ENCODE measurements at regions not wholly inside any gene's neighbourhood (a gene's known extent, or its start where the extent isn't known, plus 50 kb on each side); places are given as distances from the start of the nearest gene placed in this dataset.

- H3K4me3 ChIP-seq (ENCODE audit: low read depth, poor library complexity, severe bottlenecking): no peak overlapping the region
- intact Hi-C loops (cut with DNase I; ENCODE audit: low total_unique reads): no loop called here
- WGBS, 2 donors: 45 to 57% methylated on average over 3 of the region's 3 CpGs
- DNase-seq (ENCODE audit: low spot score in 2 of 2): peak in 1 of 2 donors; percentile 18
- no peak for TF ChIP-seq POLR2A (IDR thresholded peaks at IDR 0.05)
- no peak for TF ChIP-seq CTCF (IDR thresholded peaks at IDR 0.05)
Observed at GRCh38 chr5:176180781-176181180, 57.4 kb upstream of the SIMC1 start.

GRCh38 chr5:176181271-176181855, 56.9 kb upstream of the SIMC1 start:
- intact Hi-C loops (cut with DNase I; ENCODE audit: low total_unique reads): no loop called here
- DNase-seq (ENCODE audit: low spot score in 2 of 2): peak in 1 of 2 donors; percentile 49
- WGBS, 2 donors: 69 to 79% methylated on average over 7 of the region's 7 CpGs
- H3K4me3 ChIP-seq (ENCODE audit: low read depth, poor library complexity, severe bottlenecking): no peak overlapping the region
- TF ChIP-seq POLR2A (IDR thresholded peaks at IDR 0.05) (no peak), CTCF (IDR thresholded peaks at IDR 0.05) (no peak)

GRCh38 chr5:176183321-176184074, 54.7 kb upstream of the SIMC1 start:
- 79% methylated on average over 16 of the region's 16 CpGs for WGBS, 2 donors
- DNase-seq (ENCODE audit: low spot score in 2 of 2): peak in 1 of 2 donors; percentile 82
- H3K4me3 ChIP-seq (ENCODE audit: low read depth, poor library complexity, severe bottlenecking): no peak overlapping the region
- intact Hi-C loops (cut with DNase I; ENCODE audit: low total_unique reads): no loop called here
- TF ChIP-seq POLR2A (IDR thresholded peaks at IDR 0.05) (no peak), CTCF (IDR thresholded peaks at IDR 0.05) (no peak)

GRCh38 chr5:176184608-176185132, 53.6 kb upstream of the SIMC1 start:
- intact Hi-C loops (cut with DNase I; ENCODE audit: low total_unique reads): no loop called here
- TF ChIP-seq CTCF (IDR thresholded peaks at IDR 0.05) (no peak), POLR2A (IDR thresholded peaks at IDR 0.05) (no peak)
- WGBS, 2 donors: 73 to 89% methylated on average over 6 of the region's 6 CpGs
- no peak overlapping the region for H3K4me3 ChIP-seq (ENCODE audit: low read depth, poor library complexity, severe bottlenecking)
- no peak for DNase-seq (ENCODE audit: low spot score in 2 of 2)

- TF ChIP-seq CTCF (IDR thresholded peaks at IDR 0.05) (no peak), POLR2A (IDR thresholded peaks at IDR 0.05) (no peak)
- intact Hi-C loops (cut with DNase I; ENCODE audit: low total_unique reads): no loop called here
- no peak overlapping the region for H3K4me3 ChIP-seq (ENCODE audit: low read depth, poor library complexity, severe bottlenecking)
- peak in 1 of 2 donors; percentile 57 for DNase-seq (ENCODE audit: low spot score in 2 of 2)
- WGBS, 2 donors: 72 to 75% methylated on average over 9 of the region's 9 CpGs
Observed at GRCh38 chr5:176185133-176185733, 53.0 kb upstream of the SIMC1 start.

Data from lower leg skin (tissue), 4 donors.